GM18505 (cell line): ENCODE measurements at regions not wholly inside any gene's neighbourhood (a gene's known extent, or its start where the extent isn't known, plus 50 kb on each side); places are given as distances from the start of the nearest gene placed in this dataset.
"Not testable (repeated sequence)": the region's sequence is repeated elsewhere in the genome, so short reads cannot be mapped to it uniquely, and the experiment has no call there.

Source experiments
- ATAC-seq: cut with Tn5 transposase; IDR thresholded peaks from one replicate; pipeline ENCODE4 v1.9.1; 2021; ENCODE audit not compliant: unreplicated experiment
- POLR2A ChIP-seq: IDR thresholded peaks from 4 replicates; pipeline ENCODE4 v1.6.1; 2011; ENCODE audit warnings: borderline replicate concordance; ENCODE audit not compliant: insufficient read depth, insufficient read length; ENCODE audit errors: extremely low read depth

DNA sequence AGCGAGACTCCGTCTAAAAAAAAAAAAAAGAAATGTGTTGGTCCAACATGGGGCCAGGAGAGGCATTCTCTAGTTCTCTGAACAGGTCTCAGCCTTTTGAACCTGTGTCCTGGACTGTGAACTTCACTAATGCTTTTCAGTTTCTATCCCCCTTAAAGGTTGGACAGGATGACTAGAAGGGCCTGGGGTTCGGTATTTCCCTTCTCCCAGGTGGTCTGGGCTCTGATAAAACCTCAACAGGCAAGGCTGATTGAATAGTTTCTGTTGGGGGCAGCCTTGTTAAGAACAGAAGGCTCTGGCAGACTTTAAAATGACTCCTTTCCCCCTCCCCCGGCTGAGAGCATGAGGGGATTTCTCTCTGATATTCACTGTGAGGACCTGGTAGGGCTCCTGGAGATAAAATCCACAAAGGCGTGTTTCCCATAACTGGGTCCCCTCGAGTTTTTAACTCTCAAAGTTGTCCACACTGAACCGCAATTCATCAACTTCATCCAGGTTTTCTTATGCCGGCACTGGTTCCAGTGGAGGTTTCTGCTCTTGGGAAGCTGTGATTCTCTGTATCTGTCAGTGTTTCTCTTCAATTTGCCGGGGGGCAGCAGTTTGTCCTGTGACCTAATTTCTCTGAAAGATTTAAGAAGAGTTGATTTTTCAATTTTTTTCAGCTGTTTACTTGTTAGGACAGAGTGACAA is 91.3 kb downstream of the METRNL start:
- TF ChIP-seq POLR2A, result no peak
- ATAC-seq, result no peak

DNA sequence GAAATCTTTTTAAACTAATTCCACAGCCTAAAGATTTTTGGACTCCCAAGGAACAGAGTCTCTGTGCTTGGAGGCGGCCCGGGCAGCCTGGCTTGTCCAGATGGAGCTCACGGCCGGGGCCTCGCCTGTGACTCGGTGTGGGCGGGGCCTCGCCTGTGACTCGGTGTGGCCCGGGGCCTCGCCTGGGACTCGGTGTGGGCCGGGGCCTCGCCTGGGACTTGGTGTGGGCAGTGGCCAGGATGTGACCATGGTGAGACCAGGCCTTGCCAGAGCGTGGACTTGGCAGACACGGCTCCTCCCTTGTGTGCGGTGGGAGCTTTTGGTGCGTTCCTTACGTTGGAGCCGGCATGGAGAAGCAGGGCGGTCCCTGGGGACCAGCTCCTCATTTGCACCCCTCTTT is 92.3 kb downstream of the METRNL start:
- no peak for TF ChIP-seq POLR2A
- no peak for ATAC-seq

DNA sequence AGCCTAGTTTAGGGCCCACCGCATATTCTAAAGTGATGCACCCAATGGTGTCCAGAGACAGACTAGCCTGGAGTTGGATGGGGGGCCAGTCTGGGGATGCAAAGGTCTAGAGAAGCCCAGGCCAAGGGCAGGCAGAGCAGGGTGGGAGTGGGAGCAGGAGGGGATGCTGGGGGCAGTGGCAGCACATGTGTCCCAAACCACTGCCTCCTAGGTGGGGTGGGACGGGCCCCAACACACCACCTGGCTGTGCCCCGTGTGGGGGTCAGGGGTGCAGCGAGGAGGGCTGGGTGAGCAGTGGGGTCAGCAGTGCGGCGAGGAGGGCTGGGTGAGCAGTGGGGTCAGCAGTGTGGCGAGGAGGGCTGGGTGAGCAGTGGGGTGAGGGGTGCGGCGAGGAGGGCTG is 92.7 kb downstream of the METRNL start:
- ATAC-seq, result not testable (repeated sequence)

DNA sequence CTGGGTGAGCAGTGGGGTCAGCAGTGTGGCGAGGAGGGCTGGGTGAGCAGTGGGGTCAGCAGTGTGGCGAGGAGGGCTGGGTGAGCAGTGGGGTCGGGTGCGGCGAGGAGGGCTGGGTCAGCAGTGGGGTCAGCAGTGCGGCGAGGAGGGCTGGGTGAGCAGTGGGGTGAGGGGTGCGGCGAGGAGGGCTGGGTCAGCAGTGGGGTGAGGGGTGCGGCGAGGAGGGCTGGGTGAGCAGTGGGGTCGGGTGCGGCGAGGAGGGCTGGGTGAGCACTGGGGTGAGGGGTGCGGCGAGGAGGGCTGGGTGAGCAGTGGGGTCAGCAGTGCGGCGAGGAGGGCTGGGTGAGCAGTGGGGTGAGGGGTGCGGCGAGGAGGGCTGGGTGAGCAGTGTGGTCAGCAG is 93.2 kb downstream of the METRNL start:
- not testable (repeated sequence) for ATAC-seq

DNA sequence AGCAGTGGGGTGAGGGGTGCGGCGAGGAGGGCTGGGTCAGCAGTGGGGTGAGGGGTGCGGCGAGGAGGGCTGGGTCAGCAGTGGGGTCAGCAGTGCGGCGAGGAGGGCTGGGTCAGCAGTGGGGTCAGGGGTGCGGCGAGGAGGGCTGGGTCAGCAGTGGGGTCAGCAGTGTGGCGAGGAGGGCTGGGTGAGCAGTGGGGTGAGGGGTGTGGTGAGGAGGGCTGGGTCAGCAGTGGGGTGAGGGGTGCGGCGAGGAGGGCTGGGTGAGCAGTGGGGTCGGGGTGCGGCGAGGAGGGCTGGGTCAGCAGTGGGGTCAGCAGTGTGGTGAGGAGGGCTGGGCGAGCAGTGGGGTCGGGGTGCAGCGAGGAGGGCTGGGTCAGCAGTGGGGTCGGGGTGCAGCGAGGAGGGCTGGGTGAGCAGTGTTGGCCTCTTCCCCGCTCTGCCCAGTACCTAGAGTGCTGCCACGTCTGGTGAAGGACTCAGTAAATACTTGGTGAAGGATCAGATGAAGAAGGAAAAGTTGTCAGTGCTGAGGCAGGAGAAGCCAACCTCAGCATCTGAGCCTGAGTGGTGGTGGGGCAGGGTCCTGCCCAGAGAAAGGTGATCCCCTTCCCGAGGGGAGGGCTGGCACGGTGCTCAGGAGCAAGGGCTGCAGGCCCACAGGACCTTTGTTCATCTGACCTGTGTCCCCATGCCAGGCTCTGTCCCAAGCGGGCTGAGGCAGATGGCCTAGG is 93.9 kb downstream of the METRNL start:
- not testable (repeated sequence) for ATAC-seq

DNA sequence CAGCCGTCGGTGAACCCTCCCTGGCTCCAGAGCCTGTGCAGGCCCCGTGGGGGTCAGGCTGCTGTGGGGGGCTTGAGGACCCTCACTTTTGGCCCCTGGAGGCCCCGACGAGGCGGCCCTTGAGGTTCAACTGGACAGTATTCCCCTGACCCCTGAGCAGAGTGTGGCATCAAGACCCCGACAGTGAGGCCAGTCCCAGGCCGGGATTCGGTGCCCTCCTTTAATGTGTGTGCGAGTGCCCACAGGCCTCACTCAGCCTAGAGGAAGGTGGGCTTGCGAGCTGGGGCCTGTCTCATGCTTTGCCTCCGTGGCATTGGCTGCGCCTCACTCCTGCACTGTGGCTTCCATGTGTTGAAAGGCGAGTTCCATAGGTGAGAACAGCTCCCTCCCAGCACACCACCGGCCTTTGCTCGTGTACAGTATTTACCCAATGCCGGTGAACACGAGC is 94.5 kb downstream of the METRNL start:
- TF ChIP-seq POLR2A, result no peak
- ATAC-seq, result no peak

DNA sequence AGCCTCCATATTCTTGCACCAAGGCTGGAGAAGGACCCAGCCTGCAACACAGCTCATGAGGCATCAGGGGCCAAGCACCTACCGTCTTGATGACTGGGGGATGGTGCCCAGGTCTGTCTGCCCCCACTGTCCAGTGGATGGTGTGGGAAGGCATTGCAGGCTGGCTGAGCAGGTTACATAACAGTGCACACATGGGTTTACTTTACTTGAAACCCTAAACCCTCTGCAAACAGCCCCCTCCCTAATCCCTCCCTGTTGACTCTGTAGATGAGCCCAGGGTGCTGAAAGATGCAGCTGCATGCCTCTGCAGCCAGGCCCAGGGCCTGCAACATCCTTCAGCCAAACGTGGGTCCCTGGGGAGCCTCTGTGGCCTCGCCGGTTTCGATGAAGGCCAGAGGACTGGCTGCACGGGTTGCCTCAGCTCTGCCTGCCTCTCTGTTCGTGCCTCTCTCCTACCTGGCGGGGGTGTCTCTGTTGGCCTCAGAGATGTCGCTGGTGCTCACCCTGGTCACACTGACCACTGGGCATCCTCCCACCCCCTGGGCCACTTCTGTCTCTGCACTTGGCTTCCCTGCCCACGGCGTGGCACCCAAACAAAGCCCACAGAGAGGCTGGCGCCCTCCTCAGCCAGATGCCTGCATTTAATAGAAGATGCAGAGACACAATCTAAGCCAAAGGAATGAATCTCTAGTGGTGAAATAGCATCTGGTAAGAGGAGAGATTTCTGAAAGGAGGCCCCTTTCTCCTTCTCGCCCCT is 95.1 kb downstream of the METRNL start:
- no peak for TF ChIP-seq POLR2A
- ATAC-seq, result peak; percentile 33

DNA sequence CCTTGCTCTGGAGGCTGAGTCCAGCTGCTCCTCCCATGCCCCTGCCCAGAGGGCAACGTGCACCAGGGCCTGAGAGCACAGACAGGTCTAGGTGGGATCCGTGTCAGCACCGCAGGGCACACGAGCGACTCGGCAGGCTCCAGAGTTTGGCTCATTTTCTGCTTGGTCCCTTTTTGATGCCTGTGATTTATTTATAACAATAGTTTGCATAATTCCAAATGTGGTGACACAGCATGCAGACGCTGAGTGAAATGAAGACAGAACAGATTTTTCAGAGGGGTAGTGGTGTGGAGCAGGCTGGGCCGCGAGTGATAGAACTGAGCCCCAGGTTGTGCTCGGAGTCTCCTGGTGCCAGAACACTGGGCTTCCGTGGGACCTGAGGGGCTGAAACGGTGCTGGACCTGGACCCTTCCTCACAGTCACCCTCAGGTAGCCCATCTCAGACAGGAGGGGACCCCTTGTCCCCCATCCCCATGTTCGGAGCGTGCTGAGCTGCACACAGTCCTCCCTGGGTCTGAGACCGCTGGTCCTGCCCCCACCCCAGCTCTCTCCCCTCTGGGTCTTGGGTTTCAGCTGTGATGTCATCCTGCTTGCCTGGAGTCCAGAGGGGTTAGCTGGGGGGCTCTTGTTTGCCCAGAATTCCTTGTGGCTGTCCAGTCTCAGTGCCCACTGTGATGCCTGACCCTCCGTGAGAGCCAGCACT is 95.9 kb downstream of the METRNL start:
- no peak for TF ChIP-seq POLR2A
- ATAC-seq, result peak; percentile 48

DNA sequence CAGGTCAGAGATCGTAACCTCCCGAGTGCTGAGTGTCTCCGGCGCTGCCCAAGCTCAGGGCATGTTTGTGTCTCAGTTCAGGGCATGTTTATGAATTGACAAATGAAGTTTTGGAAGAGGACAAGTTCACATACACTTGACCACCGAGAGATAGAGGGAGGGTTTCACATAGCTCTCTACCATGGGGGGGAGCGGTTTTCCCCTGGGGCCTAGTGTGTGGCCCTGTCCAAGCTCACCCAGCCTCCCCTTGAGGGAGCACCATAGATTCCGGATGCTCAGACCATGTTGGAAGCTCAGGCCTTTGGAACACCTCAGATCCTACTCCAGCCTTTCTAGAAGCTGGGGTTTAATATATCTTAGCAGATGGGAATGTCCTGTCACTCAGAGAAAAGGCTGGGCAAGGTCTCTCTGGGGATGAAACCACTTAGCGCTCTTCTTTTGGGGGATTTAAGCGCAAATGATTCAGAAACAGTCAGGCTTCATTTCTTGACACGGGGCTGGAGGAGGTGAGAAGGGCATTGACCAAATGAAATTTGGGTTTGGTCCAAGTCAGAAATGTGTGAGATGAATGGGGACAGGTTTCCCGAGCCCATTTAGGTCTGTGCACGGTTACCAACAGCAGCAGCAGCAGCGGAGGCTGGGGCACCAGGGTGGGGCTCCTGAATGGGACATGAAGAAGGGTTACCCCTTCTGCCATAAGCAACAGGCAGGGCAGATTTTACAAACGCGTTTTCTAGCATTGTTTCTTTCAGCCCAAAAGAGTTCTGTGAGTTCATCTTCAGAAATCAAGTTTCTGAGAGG is 96.6 kb downstream of the METRNL start:
- no peak for TF ChIP-seq POLR2A
- ATAC-seq, result no peak

DNA sequence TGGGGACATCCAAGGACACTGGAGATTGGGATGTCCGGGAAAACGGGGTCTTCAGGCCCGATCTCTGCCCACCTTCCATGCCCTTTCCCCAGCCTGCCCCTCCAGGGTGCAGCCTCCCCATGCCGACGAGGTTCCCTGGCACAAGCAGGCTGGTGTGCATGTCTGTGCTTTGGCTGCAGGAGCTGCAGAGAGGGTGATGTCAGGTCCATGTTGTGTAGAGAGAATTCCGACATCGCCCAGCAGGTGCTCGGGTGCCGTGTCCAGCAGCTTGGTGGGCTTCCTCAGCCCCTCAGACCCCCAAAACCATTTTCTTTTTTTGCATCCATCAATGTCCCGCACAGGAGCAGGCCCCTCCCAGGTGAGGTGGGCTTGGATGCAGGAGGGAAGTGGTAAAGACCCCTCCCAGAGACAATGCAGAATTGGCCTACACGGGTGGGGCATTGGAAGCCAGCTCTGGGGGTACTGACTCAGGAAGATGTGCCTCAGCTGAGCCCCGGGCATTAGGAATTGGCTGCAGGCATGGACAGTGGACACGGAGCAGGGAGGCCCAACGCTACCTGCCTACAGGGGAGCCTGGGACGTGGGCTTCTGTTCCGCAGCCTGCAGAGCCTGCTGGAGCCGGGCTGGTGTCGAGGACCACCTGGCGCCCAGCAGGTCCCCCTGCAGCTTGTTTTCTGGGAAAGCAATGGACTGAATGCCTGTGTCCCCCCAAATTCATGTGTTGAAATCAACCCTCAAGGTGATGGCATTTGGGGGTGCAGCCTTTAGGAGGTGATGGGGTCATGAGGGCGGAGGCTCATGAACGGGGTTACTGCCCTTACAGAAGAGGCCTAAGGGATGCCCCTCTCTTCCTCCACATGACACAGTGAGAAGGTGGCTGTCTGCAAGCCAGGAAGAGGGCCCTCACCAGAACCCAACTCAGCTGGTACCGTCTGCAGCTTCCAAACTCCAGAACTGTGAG is 97.5 kb downstream of the METRNL start:
- ATAC-seq, result no peak
- no peak for TF ChIP-seq POLR2A

DNA sequence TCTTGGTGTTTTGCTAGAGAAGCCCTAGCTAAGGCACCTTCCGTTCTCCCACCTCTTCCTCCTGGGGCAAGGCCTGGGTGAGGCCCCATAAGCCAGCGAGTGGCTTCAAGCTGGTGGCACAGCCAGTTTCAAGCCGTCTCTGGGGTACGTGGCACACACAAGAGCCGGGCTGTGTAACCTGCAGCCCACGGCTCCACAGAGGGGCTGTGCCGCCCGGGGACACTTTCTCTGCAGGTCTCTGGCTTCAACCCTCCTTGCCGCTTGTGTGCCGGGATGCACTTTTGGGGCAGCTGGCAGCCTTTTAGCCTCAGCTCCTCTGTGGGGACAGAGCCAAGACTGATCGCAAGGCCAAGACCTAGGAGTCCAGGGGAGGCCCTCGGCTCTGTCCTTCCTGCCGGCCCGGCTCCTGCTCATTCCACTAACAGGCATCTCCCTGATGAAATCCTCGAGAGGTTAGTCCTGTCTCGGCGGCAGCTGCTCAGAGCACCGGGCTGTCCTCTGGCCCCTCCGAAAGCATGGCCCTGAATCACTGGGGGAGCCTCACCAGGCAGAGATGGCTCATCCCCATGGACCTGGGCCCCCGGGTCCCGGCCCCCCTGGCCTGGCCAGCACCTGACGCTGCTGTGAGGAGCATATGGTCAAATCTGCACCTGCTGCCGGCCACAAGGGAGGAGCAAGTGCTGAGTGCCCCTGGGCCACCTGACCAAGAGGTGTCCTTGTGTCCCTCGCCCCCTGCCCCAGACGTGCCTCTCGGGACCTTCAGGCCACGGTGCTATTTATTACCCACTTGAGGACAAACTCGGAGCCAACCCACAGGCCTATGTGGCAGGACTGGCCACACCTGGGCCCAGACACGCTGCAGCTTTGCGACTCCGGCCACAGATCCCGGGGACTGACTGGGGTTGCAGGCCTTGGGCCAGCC is 98.5 kb downstream of the METRNL start:
- ATAC-seq, result no peak
- no peak for TF ChIP-seq POLR2A
